ENCODE measurements at regions not wholly inside any gene's neighbourhood (a gene's known extent, or its start where the extent isn't known, plus 50 kb on each side); places are given as distances from the start of the nearest gene placed in this dataset.
"Not testable (repeated sequence)": the region's sequence is repeated elsewhere in the genome, so short reads cannot be mapped to it uniquely, and the experiment has no call there.

DNA sequence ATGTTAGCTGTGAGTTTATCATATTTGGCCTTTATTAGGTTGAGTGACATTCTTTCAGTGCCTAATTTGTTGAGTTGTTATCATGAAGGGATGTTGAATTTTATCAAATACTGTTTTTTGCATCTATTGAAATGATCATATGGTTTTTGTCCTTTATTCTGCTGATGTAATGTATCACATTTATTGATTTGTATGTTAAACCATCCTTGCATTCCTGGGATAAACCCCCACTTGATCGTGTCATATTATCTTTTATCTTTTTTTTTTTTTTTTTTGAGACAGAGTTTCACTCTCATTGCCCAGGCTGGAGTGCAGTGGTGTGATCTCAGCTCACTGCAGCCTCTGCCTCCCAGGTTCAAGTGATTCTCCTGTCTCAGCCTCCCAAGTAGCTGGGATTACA is 51.9 kb upstream of the MFGE8 start:
- DNase-seq = not testable (repeated sequence)

DNA sequence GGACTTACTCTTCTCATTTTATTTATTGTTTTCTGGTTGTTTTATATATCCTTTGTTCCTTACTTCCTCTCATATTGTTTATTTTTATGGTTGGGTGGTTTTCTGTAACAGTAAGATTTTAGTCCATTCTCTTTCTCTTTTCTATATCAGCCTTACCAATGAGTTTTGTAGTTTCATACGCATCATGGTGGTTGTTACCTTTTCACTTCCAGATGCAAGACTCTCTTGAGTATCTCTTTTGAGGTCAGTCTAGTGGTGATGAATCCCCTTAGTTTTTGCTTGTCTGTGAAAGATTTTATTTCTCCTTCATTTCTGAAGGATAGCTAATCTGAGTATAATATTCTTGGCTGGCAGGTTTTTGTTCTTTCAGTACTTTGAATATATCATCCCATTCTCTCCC is 57.1 kb upstream of the MFGE8 start:
- DNase-seq = no peak

DNA sequence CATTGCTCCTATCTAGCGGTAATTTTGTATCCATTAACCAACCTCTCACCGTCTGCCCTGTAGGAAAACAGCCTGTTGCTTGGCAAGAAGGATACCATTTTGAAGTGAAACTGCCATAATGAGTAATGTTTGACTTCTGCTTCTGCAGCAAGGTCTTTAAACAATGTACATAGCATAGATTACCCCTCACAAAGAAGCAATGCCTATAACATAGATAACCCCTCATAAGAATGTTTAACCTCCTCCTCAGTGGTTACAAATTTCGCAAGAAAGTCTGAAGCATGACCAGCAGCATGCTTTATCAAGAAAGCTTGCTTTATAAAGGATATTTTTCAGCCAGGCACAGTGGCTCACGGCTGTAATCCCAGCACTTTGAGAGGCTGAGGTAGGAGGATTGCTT is 61.2 kb upstream of the MFGE8 start:
- no peak for DNase-seq

DNA sequence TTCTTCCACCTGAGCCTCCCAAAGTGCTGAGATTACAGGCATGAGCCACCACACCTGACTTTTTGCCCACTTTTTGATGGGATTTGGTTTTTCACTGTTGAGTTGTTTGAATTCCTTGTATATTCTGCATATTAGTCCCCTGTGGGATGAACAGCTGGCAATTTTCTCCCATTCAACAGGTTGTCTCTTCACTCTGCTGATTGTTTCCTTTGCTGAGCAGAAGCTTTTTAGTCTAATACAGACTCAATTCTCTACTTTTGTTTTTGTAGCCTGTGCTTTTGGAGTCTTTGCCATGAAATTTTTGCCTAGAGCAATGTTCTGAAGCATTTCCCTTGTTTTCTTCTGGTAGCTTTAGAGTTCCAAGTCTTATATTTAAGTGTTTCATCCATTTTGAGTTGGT is 62.7 kb upstream of the MFGE8 start:
- DNase-seq = no peak

DNA sequence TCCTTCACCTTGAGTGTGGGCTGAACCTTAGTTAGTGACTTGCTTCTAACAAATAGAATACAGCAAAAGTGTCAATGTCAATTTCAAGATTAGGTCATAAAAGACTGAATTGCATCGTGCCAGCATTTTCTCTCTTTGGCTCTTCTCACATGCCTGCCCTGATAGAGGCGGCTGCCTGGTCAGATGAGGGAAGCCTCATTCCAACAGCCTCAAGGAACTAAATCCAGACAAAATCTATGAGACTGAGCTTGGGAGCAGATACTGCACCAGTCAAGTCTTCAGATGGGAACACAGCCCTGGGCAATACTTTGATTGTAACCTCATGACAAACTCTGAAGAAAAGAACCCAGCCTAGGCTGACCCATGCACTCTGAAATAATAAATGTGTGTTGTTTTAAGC is 63.5 kb upstream of the MFGE8 start:
- DNase-seq = no peak

DNA sequence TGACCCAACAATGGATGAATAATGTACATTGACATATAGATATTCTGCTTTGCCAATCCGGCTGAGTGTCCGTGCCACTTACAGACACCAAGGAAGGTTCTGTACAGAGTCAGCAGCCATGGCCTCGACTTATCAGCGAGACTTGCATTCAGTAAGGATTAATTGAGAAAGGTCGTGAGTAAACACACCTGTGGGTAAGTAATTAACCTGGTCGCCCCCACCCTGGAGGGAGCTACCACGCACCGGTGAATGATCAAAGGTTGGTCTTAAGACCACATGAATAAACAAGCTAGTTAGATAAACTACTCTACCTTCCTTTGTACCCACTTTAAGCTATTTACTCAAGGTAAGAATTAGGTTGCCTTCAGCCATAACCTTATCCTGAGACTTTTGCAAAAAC is 66.5 kb upstream of the MFGE8 start:
- no peak for DNase-seq

DNA sequence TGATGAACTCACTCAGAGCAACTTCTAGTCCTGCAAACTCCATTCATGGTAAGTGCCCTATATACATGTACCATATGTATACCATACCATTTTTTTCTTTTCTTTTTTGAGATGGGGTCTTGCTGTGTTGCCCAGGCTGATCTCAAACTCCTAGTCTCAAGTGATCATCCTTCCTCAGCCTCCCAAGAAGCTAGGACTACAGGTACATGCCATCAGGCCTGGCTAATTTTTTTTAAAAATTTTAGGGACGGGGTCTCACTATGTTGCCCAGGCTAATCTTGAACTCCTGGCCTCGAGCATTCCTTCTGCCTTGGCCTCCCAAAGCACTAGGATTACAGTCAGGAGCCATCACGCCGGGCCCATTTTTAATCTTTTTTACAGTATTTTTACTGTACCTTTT is 67.3 kb upstream of the MFGE8 start:
- no peak for DNase-seq

DNA sequence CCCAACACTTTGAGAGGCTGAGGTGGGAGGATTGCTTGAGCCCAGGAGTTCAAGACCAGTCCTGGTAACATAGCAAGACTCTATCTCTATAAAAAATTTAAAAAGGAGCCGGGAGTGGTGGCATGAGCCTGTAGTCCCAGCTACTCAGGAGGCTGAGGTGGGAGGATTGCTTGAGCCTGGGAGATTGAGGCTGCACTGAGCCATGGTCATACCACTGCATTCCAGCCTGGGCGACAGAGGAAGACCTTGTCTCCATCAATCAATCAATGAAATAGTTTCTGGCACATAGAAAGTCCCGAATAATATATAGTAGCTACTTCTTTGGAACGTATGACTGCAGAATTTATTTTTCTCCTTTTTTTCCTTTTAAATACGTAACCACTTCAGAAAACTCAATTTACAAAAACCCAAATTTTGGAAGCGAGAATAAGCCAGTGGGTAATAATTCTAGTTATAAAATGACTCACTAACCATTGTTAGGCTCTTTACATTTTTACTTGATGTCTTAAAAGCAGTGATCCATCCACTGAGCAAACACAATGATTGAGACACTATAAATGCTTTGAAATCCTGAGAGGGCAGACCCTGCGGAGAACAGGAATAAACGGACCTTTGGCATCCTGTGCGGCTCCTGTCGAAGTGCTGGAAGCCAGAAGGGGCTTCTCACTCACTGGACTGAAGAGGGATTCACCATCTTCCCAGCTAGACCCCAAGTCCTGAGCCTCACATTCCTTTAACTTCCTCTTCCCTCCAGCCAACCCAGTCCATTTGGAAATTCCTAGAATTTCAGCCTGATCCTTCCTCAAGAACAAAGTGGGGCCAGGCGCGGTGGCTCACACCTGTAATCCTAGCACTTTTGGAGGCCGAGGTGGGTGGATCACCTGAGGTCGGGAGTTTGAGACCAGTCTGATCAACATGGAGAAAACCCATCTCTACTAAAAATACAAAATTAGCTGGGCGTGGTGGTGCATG is 68.4 kb upstream of the MFGE8 start:
- no peak for DNase-seq

DNA sequence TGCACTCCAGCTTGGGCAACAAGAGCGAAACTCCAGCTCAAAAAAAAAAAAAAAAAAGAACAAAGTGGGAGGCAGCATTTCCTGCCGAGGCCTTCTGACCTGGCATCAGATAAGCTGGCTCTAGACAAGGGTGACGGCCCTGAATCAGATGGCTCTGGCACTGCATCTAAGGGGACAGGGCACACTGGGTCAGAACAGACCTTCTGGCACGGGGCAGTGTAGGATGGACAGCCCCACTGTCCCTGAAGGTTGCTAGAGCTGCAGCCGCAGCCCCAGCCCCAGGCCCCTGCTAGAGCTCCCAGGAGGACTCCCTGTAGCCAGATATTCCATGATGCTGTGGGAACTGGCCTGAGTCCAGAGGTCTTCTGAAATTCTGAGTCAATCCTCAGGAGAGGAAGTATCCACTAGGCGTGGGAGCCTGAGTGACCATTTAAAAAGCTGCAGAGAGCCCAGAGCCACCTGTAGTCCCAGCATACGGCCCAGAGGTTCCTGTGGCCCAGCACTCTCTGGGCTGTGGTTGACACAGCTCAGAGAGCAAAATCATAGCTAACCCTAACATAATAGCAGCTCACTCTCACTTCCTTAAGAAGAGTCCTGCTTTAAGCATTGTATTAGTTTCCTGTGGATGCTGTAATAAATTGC is 69.2 kb upstream of the MFGE8 start:
- no peak for DNase-seq

DNA sequence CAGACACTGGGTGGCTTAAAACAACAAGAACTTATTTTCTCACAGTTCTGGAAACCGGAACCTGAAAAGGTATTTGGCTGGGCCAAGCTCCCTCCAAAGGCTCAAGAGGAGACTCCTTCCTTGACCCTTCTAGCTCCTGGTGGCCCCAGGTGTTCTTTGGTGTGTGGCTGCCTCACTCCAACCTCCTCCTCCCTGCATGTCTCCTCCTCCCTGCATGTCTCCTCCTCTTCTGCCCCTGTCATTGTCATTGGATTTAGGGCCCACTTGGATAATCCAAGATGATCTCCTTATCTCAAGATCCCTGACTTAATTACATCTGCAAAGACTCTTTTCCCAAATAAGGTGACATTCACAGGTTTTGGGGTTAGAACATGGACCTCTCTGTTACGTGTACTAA is 69.8 kb upstream of the MFGE8 start:
- DNase-seq = no peak

DNA sequence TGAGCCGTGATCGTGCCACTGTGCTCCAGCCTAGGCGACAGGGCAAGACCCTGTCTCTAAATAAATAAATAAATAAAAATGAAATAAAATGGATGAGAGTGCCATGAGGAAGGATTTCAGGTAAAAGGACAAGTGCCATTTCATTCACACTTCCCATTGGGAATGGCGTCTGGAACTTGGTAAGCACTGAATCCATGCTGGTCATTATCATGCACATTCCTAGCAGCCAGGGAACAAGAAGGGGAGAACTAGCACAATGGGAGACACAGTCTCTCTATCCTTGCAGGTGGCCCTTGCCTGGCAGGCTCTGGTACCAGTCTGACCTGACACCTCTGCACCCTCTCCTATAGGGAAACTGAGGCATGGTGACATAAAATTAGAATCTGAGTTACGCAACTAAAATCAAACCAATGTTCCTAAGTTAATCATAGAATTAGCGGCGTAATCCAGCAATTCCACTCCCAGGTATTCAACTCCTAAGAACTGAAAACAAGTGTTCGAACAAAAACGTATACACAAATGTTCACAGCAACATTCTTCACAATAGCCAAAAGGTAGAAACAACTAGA is 70.8 kb upstream of the MFGE8 start:
- no peak for DNase-seq

DNA sequence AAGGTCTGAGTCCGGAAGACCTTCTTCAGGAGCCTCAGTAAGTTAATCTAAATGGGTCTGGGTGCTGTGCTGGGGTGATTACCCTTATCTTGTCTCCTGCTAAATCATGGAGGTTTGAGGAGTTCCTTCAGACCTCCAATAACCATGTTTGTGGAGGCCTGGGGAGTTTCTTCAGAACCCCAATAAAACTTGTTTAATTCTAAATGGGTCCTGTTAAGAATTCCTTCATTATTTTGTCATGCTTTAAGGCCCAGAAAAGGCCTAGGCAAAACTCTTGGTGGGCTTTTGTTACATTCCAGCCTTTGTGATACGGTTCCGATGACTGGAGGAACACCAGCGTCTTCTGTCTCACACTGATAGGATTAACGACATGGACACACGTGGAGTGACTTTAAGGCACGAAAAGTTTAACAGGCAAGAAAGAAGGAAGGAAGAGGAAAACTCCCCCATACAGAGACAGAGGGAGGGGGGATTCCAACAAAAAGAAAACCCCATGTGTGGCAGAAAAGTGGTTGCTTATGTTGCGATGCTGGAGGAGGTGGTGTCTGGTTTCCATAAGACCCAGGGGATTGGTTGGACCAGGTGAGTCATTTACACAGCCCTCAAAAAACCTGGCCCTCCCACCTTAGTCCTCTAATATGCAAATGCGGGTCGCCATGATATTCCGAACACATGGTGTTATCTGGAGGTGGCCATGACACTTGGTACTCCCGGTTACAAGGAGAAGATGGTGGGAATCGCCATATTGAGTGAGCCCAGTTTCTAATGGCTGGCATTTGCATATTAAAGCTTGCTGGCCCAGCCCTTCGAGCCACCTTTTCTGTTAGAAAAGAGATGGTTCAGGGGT is 72.6 kb upstream of the MFGE8 start:
- DNase-seq = no peak

DNA sequence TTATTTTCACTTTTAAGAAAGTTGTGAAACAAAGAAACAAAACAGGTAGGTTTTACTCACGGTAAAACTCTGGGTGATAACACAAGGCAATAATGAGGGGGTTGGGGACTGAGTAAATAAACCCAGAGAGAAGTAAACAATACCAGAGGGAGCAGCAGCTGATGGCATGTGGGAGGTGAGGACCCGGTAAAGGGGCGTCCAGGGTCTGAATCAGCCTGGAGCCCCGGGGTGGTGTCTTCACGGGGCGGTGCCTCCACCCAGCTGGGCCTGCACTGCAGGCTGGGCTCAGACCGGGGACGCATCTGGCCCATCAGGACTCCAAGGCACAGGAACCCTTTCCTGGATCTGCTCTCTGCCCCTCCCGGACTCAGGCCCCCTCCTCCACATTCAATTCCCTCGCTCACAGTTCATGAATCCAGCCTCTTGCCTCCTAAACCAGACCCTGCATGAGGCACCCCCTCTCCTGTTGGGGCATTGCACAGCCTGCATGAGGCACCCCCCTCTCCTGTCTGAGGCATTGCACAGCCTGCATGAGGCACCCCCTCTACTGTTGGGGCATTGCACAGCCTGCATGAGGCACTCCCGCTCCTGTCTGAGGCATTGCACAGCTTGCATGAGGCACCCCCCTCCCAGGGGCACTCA is 73.9 kb upstream of the MFGE8 start:
- no peak for DNase-seq

DNA sequence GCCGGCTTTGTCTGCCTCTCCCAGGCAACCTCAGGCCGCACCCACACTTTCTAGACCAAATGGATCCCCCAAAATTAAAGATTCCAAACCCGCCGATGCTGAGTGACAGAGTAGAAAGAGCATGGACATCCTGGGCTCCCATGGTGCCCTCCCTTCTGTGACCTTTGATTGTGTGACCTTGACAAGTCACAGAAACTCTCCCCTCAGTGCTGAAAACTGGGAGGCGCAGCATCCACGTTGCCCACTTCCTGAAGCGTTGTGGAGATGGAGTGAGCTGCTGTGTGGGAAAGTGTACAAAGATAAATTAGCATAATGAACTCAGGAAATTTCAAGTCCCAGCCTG is 74.4 kb upstream of the MFGE8 start:
- DNase-seq = no peak

DNA sequence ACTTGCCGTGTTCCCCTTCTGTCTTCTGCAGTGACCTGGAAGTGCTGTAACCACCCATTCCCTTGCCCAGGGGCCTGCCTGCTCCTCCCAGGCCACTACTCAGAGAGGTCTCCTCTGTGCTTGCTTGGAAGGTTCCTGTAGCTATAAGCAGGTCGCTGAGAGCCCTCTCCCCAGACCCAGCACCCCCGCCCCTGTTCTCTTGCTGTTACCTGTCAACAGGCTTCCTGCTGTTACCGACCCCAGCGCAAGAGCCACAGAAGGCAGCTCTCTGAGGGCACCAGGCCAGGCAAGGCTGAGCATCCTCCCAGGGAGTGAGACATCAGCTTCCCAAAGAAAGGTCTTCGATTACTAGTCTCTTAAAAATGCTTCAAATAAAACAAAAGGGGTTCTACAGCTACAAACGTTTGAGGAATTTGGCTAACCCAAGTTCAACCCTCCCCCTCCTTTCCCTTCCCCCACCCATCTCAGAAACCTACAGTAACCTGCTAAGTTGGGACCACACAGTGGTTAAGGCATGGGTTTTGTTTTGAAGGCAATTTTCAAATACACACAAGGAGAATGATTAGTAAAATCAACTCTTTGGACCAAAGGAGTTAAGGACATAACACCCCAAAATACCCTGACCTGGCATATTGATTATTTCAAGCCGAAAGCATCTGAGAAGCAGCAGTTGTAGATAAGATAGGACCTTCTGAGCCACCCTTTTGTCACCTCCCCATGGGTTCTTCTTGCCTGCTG is 74.9 kb upstream of the MFGE8 start:
- no peak for DNase-seq

DNA sequence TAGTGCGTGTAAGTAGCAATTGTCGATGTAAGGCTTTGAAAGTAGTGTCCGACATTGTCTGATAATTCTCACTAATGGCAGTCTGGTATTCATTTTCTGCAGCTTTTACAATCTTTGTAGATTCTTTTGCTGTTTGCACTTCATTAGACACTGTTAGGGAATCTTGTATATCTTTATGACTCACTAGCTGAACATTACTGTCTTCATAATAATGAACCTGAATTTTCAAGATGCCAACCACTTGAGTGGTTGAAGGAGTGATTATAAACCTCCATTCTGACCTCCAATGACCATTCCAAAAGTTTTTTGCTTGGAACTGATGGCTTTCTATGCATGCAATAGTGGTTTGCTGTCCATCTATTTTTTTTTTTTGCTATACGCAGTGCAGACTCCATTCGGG is 76.4 kb upstream of the MFGE8 start:
- DNase-seq = no peak

DNA sequence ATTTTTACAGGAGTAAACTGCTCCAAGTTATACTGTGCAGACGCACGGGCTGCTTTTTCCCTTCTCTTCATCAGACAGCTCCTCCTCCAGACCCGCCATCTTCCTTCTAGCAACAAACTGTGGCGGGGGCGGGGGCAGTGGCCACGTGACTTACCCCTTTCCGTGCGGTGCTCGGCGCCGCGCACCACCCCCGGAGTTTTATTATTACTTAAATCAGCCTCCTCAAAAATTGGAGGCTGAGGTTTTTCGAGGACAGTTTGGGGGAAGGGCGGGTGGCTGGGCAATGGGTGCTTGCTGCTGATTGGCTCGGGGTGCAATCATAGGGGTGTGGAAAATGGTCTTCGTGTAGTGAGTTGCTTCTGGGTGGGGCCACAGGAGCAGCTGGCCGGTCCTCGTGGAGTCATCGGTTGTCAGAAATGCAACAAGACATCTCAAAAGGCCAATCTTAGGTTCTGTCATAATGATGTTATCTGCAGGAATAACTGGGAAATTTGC is 77.1 kb upstream of the MFGE8 start:
- DNase-seq = no peak

DNA sequence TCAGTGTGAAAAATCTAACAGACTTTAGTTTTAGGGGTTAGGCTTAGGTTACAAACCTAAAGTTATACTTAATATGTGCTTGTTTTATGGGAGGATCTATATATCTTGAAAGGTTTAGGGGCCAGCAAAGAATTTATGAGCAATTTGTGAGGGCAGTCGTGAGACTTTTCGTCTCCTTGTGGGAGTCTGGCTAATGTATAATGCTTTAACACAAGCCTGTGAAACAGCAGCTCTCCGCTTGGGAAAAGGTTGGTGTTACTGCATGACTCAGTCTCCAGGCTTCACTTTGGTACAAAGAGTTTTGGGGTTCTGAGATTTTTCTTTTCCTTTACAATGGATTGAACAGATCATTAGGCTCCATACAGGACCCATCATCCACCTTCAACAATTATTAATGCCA is 79.0 kb upstream of the MFGE8 start:
- DNase-seq = no peak

DNA sequence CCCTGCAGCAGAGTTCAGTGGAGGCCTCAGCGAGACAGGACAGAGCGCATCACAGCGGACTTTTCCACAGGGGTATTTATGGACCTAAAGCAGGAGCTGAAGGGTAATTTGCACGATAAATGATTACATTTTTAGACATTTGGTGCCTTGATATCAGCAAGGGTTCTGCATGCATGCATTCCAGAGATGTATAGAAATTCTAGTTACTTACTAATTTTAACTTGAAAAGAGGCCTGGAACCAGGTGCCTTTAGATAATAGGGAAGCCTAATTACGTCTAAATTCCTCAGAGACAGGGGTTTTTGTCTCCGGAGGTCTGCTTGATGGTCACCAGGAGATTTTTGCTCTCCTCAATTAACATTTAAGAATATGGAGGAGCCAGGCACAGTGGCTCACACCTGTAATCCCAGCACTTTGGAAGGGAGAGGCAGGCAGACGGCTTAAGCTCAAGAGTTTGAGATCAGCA is 79.8 kb upstream of the MFGE8 start:
- DNase-seq = no peak

DNA sequence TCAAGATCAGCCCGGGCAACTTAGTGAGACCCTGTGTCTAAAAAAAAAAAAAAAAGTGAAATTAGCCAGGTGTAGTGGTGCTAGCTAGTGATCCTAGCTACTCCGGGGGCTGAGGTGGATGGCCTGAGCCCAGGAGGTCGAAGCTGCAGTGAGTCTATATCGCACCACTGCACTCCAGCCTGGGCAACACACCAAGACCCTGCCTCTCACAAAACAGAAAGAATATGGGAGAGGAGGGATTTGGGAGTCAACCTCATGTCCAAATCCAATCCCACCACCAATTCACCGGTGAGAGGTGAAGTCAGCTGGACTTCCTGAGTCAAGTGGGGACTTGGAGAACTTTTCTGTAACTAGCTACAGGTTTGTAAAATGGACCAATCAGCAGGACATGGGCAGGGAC is 80.5 kb upstream of the MFGE8 start:
- DNase-seq = no peak

DNA sequence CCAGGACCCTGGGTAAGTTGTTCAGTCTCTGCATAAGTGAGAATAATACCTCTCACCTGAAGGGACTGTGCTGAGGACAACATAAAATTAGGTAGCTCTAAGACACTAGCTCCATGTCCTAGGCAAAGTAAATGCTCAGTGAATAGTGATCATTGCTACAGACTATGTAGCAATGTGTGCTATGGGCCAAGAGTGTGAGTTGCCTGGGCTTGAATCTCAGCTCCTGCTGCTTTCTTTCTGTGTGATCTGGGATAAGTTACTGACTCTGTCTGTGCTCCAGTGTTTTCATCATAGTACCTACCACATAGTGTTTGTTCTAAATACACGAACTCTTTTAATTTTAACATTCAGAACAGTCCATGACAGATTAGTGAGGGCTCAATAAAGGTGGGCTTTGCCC is 81.1 kb upstream of the MFGE8 start:
- no peak for DNase-seq

DNA sequence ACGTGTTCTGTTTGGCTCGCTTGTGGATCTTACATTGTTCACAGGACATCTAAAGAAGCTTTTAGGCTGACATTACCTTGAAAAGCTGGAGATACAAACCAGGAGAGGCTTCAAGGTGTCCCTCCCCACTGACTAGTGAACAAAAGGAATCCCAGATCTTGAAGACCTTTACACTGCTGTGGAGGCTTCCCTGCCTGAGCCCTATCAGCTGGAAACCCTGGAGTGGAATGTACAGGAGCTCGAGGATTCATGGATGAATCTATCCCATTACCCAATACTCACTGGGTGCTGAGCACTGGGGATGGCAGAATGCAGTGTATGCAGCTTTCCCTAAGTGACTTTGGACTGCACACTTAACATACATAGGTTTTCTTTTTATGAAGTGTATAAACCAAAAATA is 82.3 kb upstream of the MFGE8 start:
- DNase-seq = no peak

Measured in activated CD8-positive, alpha-beta memory T cell treated with anti-CD3 and anti-CD28 coated beads, Interleukin-2, amount 50 U/mL, for 48 hours (primary cell).